GM19438 (cell line): ENCODE measurements at regions not wholly inside any gene's neighbourhood (a gene's known extent, or its start where the extent isn't known, plus 50 kb on each side); places are given as distances from the start of the nearest gene placed in this dataset.

ENCODE experiments used
- ATAC-seq: cut with Tn5 transposase; IDR thresholded peaks from one replicate; pipeline ENCODE4 v1.9.1; 2021; ENCODE audit warnings: low read depth; ENCODE audit not compliant: unreplicated experiment

DNA sequence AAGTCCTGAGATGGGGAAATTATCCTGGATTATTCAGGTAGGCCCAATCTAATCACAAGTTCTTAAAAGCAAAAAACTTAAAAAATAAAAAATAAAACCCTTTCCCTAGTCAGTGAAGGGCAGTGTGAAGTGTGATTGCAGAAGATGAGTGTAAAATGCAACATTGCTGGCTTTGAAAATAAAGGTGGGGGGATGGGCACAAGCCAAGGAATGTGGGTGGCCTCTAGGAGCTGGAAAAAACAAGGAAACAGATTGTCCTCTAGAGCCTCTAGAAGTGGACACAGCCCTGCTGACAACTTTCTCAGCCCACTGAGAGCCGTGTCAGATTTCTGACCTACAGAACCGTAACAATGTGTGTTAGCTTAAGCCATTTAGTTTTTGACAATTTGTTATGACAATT, 184.3 kb upstream of the HNRNPA3 start:
- ATAC-seq = no peak

DNA sequence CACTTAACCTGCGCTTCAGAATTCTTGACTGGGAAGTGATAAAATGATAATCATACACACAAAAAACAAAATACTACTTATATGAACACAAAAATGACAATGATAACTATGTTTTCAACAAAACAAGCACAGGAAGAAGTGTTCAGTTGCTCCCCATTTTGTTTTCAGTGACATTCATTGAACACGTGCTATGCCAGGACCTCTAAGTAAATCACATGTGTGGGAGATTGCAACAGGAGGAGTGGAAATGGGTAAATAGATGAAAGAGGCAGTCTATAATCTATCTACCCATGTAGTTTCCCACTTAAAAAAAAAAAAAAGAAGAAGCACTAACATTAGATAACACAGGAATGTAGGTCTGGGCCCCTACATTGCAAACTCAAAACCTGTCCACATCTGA, 183.5 kb upstream of the HNRNPA3 start:
- no peak for ATAC-seq

DNA sequence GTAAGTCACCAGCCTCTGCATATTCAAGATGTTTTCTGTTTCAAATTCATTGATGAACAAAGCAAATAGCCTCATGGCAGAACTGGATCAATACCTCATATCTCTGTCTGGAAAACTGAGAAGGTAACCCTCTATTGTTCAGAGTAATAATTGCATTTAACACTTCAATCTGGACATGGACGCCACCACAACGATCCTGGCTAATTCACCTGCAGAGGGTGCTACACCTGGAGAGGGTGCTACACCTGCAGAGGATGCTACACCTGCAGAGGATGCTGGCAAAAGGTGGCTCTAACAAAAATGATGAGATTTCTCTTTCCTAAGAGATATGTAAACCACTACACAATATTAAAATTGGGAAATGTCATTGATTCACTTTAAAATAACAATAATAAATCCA, 183.1 kb upstream of the HNRNPA3 start:
- no peak for ATAC-seq

DNA sequence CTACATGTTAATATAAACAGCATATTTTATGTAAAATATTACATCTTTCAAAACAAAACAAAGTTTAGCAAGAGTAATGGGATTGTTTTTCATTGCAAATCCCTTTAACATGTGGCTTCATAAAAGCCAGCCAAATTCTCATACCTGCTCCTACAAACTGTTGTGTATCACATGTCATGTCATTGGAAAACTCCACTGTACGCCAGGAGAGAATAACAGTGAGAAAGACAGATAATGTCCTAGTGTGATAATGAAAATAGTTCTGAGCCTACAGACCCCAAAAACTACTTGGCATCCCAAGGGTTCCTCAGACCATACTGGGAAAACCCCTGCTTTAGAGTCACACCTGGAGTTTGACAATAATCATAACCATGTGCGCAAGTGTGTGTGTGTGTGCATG, 182.7 kb upstream of the HNRNPA3 start:
- ATAC-seq = no peak

DNA sequence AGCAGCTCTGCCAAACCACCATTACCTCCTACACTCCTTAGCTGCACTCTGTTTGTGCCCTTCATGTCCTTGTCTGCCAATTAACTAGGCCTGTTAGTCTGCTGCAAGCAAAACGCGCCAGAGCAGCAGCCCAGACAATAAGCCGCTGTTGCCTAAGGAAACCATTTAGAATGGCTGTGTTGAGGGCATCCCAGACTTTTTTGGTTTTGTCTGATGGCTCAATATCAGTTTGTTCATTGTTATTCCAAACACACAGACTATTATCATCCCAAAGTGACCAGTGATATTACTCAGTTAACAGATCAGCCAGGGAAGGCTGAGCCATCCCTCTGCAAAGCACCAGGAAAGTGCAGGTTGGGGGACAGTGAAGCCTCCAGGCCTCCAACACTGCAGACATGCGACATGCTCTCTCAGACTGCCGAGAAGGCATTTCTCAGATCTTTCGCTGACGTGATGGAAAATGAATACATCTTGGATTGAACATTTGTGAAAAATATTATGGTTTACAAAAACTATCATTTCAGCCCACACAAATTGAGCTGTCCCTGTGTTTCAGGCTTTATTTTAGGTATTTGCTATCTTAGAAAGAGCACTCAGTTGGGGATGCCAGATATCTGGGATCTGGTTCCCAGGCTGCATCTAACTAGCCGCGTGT, 182.0 kb upstream of the HNRNPA3 start:
- no peak for ATAC-seq

DNA sequence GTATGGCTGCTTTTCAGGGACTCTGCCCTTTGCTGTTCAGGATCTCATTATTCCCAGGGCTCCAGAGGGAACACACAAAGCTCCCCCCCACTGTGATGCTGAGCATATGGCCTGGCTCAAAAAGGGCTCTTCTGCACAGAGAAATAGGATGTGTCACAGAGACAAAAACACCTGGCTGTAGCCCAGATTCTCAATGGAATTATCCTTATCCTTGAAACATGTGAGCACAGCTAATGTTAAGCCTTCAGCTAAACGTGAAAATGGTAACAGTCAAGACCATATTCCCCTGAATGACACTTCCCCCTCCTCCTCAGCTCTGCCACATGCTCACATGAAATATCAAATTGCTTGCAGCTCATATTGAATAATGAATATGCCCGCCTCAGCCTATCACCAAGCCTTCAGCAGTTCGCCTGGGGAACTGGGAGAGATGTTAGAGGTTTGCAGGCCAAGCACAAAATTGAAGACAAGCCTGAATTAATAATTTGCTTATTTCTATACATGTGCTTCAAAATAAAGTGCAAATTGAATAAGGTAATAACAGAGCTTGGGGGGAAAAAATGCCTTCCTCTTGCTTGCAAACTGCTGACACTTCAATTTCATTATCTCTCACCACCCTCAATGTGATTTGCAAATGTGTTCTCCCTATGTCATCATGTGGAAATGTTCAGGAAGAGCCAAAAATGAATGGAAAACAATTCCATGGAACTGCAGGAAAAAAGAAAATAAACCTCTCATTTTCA, 181.0 kb upstream of the HNRNPA3 start:
- ATAC-seq = no peak

DNA sequence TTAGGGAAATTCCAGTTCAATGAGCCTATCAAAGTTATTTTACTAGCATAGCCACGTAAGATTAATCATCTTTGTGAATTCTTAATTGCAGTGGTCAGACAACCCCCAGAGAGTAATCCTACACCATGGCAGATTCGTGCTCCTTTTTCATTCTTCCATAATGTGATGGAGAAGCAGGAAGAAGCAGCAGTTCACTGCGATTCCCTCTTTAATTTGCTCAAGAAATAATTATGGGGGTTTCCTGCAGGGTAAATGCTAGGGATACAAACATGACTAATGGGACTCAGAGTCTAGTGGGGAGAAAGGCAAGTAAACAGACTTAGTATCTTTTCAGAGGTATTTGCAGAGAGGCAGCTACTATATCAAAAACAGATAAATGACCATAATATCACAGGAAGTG, 175.8 kb upstream of the HNRNPA3 start:
- ATAC-seq = no peak

DNA sequence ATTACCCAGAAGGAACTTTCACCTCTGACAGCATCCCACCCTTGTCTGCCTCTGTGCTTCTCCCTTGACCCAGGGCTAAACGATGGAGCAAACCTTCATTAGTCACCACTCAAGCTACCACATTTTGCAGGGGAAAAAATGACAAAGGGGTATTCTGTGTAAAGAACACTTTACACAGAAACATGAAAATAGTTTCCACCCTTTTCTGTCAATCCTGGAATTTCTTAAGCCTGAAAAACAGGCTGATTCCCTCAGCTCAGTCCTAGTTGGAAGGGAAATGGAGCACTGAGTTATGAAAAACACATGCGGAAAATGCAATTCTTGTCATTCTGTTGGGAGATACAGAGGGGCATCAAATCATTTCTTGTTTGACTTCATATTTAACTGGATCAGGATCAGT, 175.0 kb upstream of the HNRNPA3 start:
- no peak for ATAC-seq

DNA sequence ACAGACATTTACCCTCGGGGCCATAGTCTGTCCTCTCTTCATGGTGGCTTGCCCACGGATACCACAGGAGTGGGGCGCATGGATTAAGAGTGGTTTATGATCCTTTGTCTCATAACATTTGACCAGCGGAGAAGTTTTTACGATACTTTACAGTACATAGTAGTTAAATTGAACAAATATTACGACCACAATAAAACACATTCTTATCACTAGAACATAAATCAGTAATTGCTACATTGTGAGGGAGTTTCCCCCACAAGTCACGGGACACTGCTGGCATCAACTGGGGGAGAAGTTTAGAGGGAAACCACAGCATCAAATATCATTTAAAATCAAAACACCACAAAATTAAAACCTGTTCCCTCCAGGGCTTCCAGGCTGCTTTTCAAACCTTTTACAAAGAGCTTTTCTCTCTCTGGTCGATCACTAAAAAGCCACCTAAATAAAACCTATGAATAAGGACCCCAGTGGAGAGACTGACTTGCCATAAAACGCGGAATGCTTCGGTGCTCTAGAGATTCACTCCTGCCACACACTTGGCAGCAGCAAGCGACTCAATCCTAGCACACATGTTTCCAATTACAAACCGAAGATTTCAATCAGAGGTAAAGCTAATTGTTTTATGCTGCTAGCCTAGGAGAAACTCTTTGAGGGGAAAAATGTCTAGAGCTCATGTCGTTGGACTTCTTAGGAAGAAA, 173.7 kb upstream of the HNRNPA3 start:
- ATAC-seq = no peak

DNA sequence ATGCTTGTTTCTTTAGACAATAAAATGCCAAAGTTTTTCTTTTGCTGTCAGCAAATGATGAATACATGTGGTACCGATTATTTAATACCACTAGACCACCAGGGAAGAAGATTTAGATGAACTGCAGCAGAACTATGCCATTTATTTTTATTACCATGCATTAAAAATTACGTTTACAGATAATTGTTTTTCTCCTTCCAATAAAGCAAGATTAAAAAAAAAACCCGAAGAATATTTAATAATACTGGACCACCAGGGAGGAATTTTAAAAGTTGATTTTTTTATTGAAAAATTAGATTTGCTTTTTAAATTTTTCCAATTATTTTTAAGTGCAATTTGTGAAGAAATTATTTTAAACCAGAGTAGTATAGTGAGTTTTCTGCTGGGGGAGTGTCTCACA, 170.3 kb upstream of the HNRNPA3 start:
- no peak for ATAC-seq

DNA sequence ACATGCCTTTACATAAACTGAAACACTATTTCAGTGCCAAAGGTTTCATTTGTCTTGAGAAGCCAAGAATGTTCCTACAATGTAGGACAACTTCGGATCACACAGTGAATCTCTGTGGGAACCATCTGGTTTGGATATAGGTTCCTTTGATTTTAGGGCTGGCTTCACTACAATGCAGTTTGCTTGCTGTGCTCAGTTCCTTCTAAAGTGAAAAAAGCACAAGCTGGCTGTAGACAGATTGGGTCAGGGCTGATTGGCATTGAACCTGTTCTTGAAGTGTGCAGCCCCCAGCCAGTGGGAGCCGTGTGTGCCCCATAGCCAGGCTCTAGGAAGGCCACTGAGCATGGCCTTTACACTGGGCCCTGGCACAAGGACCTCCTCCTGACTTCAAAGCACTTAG, 167.9 kb upstream of the HNRNPA3 start:
- no peak for ATAC-seq

DNA sequence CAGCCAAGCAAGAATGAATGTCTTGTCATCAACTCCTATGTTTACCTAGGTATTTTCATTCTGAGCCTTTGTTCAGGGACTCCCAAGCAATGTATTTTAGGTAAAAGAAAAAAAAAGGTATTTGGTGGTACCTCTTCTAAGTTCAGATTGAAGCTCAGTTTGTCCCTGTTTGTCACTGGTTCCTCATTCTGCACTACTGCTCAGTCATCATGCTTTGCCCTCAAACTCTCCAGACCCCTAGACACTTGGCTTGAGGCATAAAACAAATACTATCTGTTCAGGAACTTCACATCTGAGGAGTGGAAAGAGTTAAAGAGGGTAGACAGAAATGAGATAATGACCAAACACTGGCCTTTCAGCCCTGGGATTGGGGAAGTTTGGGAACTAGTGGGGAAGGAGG, 163.6 kb upstream of the HNRNPA3 start:
- ATAC-seq = no peak

DNA sequence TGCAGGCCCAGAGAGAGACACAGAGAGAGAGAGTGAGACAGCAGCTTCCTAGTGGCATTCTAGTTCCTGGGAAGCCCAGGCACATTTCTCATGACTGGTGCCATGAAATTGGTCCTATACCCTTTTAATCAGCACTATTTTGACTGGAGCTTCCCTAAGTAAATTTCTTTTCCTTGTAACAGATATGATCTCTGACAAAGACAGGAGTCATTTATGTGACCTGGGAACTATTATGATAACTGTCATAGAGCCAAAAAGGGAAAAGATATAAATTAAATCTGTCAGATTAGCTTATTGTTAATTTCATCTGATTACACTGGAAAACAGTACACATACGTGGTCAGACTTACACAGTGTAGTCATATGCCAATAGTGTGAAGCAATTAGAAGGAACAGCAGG, 161.3 kb upstream of the HNRNPA3 start:
- ATAC-seq = no peak

DNA sequence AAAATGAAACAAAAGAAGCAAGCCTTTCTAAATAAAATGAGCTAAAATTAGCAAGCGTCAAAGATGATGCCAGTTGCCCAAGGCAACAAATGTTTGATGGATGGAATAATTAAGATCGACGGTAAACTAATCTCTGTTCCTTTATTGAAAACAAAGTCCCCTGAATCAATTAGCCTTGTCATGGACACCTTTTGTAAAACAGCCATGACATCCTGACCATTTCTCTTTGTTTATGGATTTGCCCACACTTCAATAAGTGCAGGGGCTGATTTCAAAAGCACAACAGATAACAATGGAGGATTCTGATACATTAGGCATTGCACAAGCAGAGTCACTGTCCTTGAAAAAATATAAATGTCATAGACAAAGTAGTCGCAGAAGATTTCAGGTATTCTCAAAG, 160.1 kb upstream of the HNRNPA3 start:
- no peak for ATAC-seq

DNA sequence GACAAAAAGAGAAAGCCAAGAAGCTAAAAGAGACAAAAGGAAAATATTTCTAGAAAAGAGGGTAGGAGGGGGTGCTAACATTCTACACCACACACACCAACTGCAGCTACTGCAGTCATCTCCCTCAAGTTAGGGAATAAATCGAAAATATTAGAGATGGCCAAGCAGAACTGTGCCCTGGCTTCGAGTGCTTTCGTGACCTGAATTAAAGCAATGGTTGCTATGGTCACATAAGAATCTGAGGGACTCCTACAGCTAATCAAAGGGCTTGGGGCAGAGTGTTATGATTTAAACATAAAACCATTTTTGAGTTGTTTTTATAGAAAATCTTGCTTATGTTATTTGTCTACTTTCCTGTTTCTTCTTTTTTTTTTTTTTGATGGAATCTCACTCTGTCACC, 159.6 kb upstream of the HNRNPA3 start:
- ATAC-seq = no peak

DNA sequence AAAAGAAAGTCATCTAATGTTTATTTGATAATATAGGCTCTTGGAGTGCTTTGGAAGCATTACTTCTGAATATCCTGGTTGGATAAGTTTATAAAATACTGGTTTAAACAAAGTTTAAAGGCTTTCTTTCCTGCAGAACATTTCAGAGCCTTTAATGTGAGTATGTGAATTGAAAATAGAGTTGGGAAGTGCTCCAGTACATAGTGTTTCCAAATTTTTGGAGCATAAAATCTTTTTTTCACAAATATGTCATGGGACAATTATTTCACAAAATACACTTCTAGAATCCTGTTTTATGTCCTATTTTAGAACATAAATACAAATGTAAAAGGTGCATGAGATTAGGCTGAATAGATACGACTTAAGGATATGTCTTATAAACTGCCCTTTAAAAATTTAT, 158.9 kb upstream of the HNRNPA3 start:
- no peak for ATAC-seq

DNA sequence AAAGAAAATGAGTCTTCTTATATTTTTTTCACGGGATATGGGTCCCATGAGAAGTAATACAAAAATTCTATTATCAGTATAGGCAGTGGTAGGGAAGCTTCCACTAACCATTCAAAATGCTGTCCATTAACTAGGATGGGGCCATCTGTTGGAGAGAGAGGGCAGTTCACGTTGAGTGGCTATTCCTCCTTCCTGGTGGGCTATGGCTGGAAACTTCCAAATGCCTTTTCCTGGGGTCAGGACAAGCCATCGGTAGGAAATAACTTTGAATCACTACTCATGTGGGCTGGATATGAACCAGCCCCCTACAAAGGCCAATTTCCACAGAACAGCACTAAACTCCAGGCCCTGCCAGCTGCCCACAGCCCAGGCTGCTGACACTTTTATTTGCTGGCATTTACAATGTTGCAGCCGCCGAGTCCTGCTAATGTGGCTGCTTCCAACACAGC, 156.1 kb upstream of the HNRNPA3 start:
- ATAC-seq = no peak

DNA sequence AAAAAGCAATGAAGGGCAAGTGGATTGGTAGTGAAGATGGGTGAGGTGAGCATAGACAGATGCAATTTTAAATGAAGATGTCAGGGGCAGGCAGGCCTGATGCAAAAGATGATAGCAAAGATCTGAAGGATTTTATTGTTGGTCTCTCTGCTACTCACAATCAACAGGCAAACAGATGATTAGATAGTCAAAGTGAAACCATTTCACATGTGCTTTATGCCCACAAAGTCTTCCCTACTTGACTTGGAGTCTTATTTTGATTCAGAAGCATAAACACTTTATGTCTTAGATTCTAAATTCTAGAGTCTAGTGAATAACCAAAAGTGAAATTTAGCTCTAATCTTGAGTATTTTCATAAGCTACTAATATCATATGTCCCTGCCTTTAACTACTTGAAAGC, 153.8 kb upstream of the HNRNPA3 start:
- peak; percentile 74 for ATAC-seq

DNA sequence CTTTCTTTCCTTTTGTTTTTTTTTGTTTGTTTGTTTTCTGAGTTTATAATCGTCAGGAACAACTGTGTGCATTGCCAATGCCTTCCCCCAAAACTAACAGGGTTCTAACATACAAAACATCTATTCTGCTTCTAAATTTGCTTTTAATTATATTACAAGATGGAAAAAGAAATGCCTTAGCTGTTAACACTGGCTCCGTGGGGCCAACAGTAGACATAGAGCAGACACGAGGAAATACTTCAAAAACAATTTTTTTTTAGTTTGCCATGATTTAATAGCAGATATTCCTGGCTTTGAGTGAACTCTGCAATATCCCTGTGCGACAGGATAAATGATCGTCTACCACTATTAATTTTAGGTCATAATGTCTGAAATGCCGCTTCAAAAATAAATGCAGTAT, 153.3 kb upstream of the HNRNPA3 start:
- no peak for ATAC-seq

DNA sequence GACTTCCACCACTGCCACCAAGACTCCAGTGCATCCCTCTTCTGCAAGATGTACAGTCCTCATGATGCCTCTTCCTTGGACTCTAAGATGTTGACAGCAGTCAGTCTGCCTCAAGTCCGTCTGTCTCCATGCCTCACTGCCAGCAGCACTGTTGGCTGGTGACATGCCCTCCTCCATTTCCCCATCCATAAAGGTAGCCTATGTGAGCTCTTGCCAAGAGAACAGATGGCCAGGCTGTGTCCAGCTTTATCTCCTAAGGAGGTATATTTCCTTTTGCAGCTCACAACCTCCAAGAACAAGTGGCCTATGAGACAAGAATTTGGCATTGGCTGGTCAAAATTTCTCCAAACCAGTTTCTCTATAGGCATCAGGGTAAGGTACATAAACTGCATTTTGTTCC, 149.3 kb upstream of the HNRNPA3 start:
- ATAC-seq = no peak

DNA sequence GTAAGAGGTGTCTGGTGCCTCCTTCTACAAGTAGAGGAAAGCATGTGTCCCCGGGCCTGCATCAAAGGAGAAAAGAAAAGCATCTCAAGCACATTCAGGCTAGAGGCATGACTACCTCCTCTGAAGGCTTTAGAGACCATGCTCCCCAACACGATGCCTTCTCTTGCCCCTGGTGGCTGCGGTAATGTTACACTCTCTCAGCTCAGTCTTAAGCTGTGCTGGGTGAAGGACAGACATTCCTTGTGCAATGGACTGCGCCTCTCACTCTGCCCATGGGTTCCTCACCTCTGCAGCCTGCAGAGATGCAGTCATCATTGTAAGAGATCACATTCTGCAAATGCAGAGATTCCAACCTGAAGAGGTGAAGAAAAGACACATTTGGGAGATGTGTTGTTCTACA, 148.2 kb upstream of the HNRNPA3 start:
- ATAC-seq = no peak

DNA sequence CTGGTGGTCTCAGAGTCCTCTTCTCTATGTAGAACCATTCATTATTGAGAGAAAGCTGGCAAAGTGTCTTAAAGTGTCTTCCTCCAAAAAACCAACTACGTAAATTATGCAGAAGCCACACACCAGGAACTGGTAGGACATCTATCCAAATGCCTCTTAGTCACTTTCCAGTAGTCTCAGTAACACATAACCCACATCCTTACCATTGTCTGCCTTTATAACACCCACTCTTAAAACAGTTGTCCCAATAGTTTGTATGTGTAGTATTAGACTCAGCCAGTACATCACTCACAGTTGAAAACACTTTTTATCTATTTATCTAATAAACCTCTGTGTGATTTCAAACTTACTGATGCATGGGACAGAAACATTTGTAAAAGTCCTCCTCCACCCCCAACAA, 143.6 kb upstream of the HNRNPA3 start:
- no peak for ATAC-seq
